ENCODE measurements at regions not wholly inside any gene's neighbourhood (a gene's known extent, or its start where the extent isn't known, plus 50 kb on each side); places are given as distances from the start of the nearest gene placed in this dataset.

- TF ChIP-seq CTCF (optimal IDR thresholded peaks at IDR 0.05 in 1 of 3, IDR thresholded peaks at IDR 0.05 in 1 of 3, conservative IDR thresholded peaks at IDR 0.05 in 1 of 3; ENCODE audit: extremely low read depth in 1 of 3, insufficient read depth in 2 of 3, low read length in 3 of 3) (no peak), EZH2 (IDR thresholded peaks at IDR 0.05; ENCODE audit: low read length) (no peak)
Measured at GRCh38 chr22:42330170-42330569, 59.7 kb upstream of the TCF20 start.
